Skeletal muscle tissue (tissue), 3 donors: ENCODE measurements at regions not wholly inside any gene's neighbourhood (a gene's known extent, or its start where the extent isn't known, plus 50 kb on each side); places are given as distances from the start of the nearest gene placed in this dataset.

Experiments used
- H3K27ac ChIP-seq: one replicate; pipeline ENCODE4 v1.7.0; 2013; ENCODE audit warnings: mild to moderate bottlenecking, low read depth, low read length, inconsistent platforms
- H3K27me3 ChIP-seq, 3 donors: one replicate each; pipeline ENCODE4 v1.7.0; 2013; ENCODE audit warnings: low read length in 3 of 3; ENCODE audit not compliant: control insufficient read depth in 3 of 3, insufficient read depth in 3 of 3
- H3K36me3 ChIP-seq, 3 donors: one replicate each; pipeline ENCODE4 v1.7.0; 2013; ENCODE audit warnings: low read length in 3 of 3; ENCODE audit not compliant: control insufficient read depth in 3 of 3, insufficient read depth in 3 of 3
- H3K4me1 ChIP-seq, 3 donors: one replicate each; pipeline ENCODE4 v1.7.0; 2013; ENCODE audit warnings: low read length in 3 of 3, mild to moderate bottlenecking in 3 of 3; ENCODE audit not compliant: control insufficient read depth in 3 of 3, insufficient read depth in 3 of 3
- H3K4me3 ChIP-seq, 3 donors: one replicate each; pipeline ENCODE4 v1.7.0; 2013; ENCODE audit warnings: low read length in 3 of 3
- H3K9ac ChIP-seq, 3 donors: one replicate each; pipeline ENCODE4 v1.7.0; 2013; ENCODE audit warnings: low read length in 3 of 3, mild to moderate bottlenecking in 3 of 3, moderate library complexity in 2 of 3, low read depth in 1 of 3
- H3K9me3 ChIP-seq, 3 donors: one replicate each; pipeline ENCODE4 v1.7.0; 2013; ENCODE audit warnings: low read length in 3 of 3; ENCODE audit not compliant: control insufficient read depth in 3 of 3
- donor health status: Osteomylitis.

- H3K4me1 ChIP-seq = no peaks in the 10 kb centered on the region
- H3K27ac ChIP-seq = no peak overlapping the region
- no peaks in the 10 kb centered on the region for H3K36me3 ChIP-seq
- H3K27me3 ChIP-seq = no peaks in the 10 kb centered on the region
- no peak overlapping the region for H3K9ac ChIP-seq
- H3K4me3 ChIP-seq = no peak overlapping the region
- H3K9me3 ChIP-seq = no peaks in the 10 kb centered on the region
These were observed 390.2 kb downstream of the LRIG3 start for GRCh38 chr12:58529897-58530741.

GRCh38 chr12:58530742-58531062 lies 389.6 kb downstream of the LRIG3 start:
- Histone ChIP-seq H3K4me3 (no peak overlapping the region), H3K27me3 (no peaks in the 10 kb centered on the region), H3K4me1 (no peaks in the 10 kb centered on the region), H3K9me3 (no peaks in the 10 kb centered on the region), H3K9ac (no peak overlapping the region), H3K36me3 (no peaks in the 10 kb centered on the region), H3K27ac (no peak overlapping the region)

GRCh38 chr12:58532855-58533608 lies 387.3 kb downstream of the LRIG3 start:
- H3K4me3 ChIP-seq = no peak overlapping the region
- no peaks in the 10 kb centered on the region for H3K9me3 ChIP-seq
- H3K36me3 ChIP-seq = no peaks in the 10 kb centered on the region
- H3K27ac ChIP-seq = no peak overlapping the region
- H3K9ac ChIP-seq = no peak overlapping the region
- H3K4me1 ChIP-seq = no peaks in the 10 kb centered on the region
- H3K27me3 ChIP-seq = no peaks in the 10 kb centered on the region

- Histone ChIP-seq H3K9ac (no peak overlapping the region), H3K4me3 (no peak overlapping the region), H3K4me1 (no peaks in the 10 kb centered on the region), H3K36me3 (no peaks in the 10 kb centered on the region), H3K9me3 (no peaks in the 10 kb centered on the region), H3K27ac (no peak overlapping the region), H3K27me3 (no peaks in the 10 kb centered on the region)
These were observed 386.7 kb downstream of the LRIG3 start for GRCh38 chr12:58533652-58534051.

- no peaks in the 10 kb centered on the region for H3K4me1 ChIP-seq
- H3K27me3 ChIP-seq = no peaks in the 10 kb centered on the region
- no peaks in the 10 kb centered on the region for H3K36me3 ChIP-seq
- H3K9me3 ChIP-seq = no peaks in the 10 kb centered on the region
- H3K9ac ChIP-seq = no peak overlapping the region
- no peak overlapping the region for H3K4me3 ChIP-seq
- no peak overlapping the region for H3K27ac ChIP-seq
These were observed 383.0 kb downstream of the LRIG3 start for GRCh38 chr12:58537278-58537677.

GRCh38 chr12:58539295-58539694 lies 381.0 kb downstream of the LRIG3 start:
- H3K27ac ChIP-seq = no peak overlapping the region
- no peaks in the 10 kb centered on the region for H3K4me1 ChIP-seq
- no peak overlapping the region for H3K9ac ChIP-seq
- no peaks in the 10 kb centered on the region for H3K27me3 ChIP-seq
- H3K36me3 ChIP-seq = no peaks in the 10 kb centered on the region
- no peaks in the 10 kb centered on the region for H3K9me3 ChIP-seq
- H3K4me3 ChIP-seq = no peak overlapping the region

- no peaks in the 10 kb centered on the region for H3K4me1 ChIP-seq
- H3K4me3 ChIP-seq = no peak overlapping the region
- no peaks in the 10 kb centered on the region for H3K9me3 ChIP-seq
- no peak overlapping the region for H3K9ac ChIP-seq
- no peak overlapping the region for H3K27ac ChIP-seq
- no peaks in the 10 kb centered on the region for H3K27me3 ChIP-seq
- no peaks in the 10 kb centered on the region for H3K36me3 ChIP-seq
These were observed 379.6 kb downstream of the LRIG3 start for GRCh38 chr12:58540480-58541299.

- Histone ChIP-seq H3K4me1 (no peaks in the 10 kb centered on the region), H3K27ac (no peak overlapping the region), H3K27me3 (no peaks in the 10 kb centered on the region), H3K9ac (no peak overlapping the region), H3K4me3 (no peak overlapping the region), H3K9me3 (no peaks in the 10 kb centered on the region), H3K36me3 (no peaks in the 10 kb centered on the region)
These were observed 379.0 kb downstream of the LRIG3 start for GRCh38 chr12:58541300-58541690.

GRCh38 chr12:58544281-58544680 lies 376.0 kb downstream of the LRIG3 start:
- Histone ChIP-seq H3K4me3 (no peak overlapping the region), H3K27ac (no peak overlapping the region), H3K9ac (no peak overlapping the region), H3K9me3 (no peaks in the 10 kb centered on the region), H3K4me1 (no peaks in the 10 kb centered on the region), H3K27me3 (no peaks in the 10 kb centered on the region), H3K36me3 (no peaks in the 10 kb centered on the region)

- no peak overlapping the region for H3K27ac ChIP-seq
- no peaks in the 10 kb centered on the region for H3K36me3 ChIP-seq
- no peak overlapping the region for H3K4me3 ChIP-seq
- H3K4me1 ChIP-seq = no peaks in the 10 kb centered on the region
- H3K9ac ChIP-seq = no peak overlapping the region
- H3K27me3 ChIP-seq = no peaks in the 10 kb centered on the region
- no peaks in the 10 kb centered on the region for H3K9me3 ChIP-seq
These were observed 373.1 kb downstream of the LRIG3 start for GRCh38 chr12:58547217-58547616.
